GM21576 (cell line): ENCODE measurements at regions not wholly inside any gene's neighbourhood (a gene's known extent, or its start where the extent isn't known, plus 50 kb on each side); places are given as distances from the start of the nearest gene placed in this dataset.
"Not testable (repeated sequence)": the region's sequence is repeated elsewhere in the genome, so short reads cannot be mapped to it uniquely, and the experiment has no call there.

ENCODE experiments used
- ATAC-seq: cut with Tn5 transposase; IDR thresholded peaks from one replicate; pipeline ENCODE4 v1.9.1; 2021; ENCODE audit warnings: mild to moderate bottlenecking, moderate library complexity; ENCODE audit not compliant: unreplicated experiment

- ATAC-seq = no peak
Measured at GRCh38 chr15:31503758-31504461, 177.3 kb downstream of the KLF13 start.

- no peak for ATAC-seq
Measured at GRCh38 chr15:31504462-31504839, 177.8 kb downstream of the KLF13 start.

- not testable (repeated sequence) for ATAC-seq
Measured at GRCh38 chr15:31507573-31507972, 180.9 kb downstream of the KLF13 start.

GRCh38 chr15:31508656-31509055 lies 182.0 kb downstream of the KLF13 start:
- no peak for ATAC-seq

GRCh38 chr15:31510057-31510456 lies 183.4 kb downstream of the KLF13 start:
- no peak for ATAC-seq

GRCh38 chr15:31511707-31512310 lies 185.2 kb downstream of the KLF13 start:
- no peak for ATAC-seq

GRCh38 chr15:31513178-31513577 lies 186.5 kb downstream of the KLF13 start:
- no peak for ATAC-seq

GRCh38 chr15:31516440-31516839 lies 189.8 kb downstream of the KLF13 start:
- ATAC-seq = no peak

GRCh38 chr15:31516874-31517273 lies 190.2 kb downstream of the KLF13 start:
- ATAC-seq = no peak

- no peak for ATAC-seq
Measured at GRCh38 chr15:31517711-31518110, 191.1 kb downstream of the KLF13 start.

- ATAC-seq = no peak
Measured at GRCh38 chr15:31522028-31522427, 195.4 kb downstream of the KLF13 start.

GRCh38 chr15:31523027-31523654 lies 196.5 kb downstream of the KLF13 start:
- ATAC-seq = no peak

GRCh38 chr15:31523655-31524049 lies 197.0 kb downstream of the KLF13 start:
- ATAC-seq = no peak

- no peak for ATAC-seq
Measured at GRCh38 chr15:31525185-31525695, 198.6 kb downstream of the KLF13 start.

- no peak for ATAC-seq
Measured at GRCh38 chr15:31525988-31526665, 199.5 kb downstream of the KLF13 start.

GRCh38 chr15:31526916-31527690 lies 200.5 kb downstream of the KLF13 start:
- ATAC-seq = no peak

- no peak for ATAC-seq
Measured at GRCh38 chr15:31528846-31529245, 202.2 kb downstream of the KLF13 start.

GRCh38 chr15:31537770-31538592 lies 211.3 kb downstream of the KLF13 start:
- no peak for ATAC-seq

GRCh38 chr15:31540633-31541032 lies 214.0 kb downstream of the KLF13 start:
- ATAC-seq = no peak

GRCh38 chr15:31544361-31544760 lies 217.7 kb downstream of the KLF13 start:
- no peak for ATAC-seq
